SK-N-SH (cell line): ENCODE measurements at regions not wholly inside any gene's neighbourhood (a gene's known extent, or its start where the extent isn't known, plus 50 kb on each side); places are given as distances from the start of the nearest gene placed in this dataset.

Experiments
- CTCF ChIP-seq: fragments of 200-600 bp; sonication (generic); IDR thresholded peaks from 2 replicates; pipeline ENCODE4 v1.6.1; 2017; ENCODE audit warnings: antibody characterized with exemption, mild to moderate bottlenecking, moderate library complexity
- RFX5 ChIP-seq: IDR thresholded peaks from 2 replicates; pipeline ENCODE4 v1.6.1; 2012; ENCODE audit warnings: mild to moderate bottlenecking, improper control_type of control experiment, low read length
- SMC3 ChIP-seq: IDR thresholded peaks from 2 replicates; pipeline ENCODE4 v1.6.1; 2012; ENCODE audit warnings: low read depth, low read length, improper control_type of control experiment
- TF ChIP-seq, protein P1 (sequence below): fragments of 150-350 bp; IDR thresholded peaks from 2 replicates; pipeline ENCODE4 v1.6.1; 2017; ENCODE audit warnings: antibody characterized with exemption, low read length, low read depth, borderline replicate concordance

- TF ChIP-seq SMC3 (no peak), RFX5 (no peak), CTCF (no peak)
- TF ChIP-seq, protein P1, sequence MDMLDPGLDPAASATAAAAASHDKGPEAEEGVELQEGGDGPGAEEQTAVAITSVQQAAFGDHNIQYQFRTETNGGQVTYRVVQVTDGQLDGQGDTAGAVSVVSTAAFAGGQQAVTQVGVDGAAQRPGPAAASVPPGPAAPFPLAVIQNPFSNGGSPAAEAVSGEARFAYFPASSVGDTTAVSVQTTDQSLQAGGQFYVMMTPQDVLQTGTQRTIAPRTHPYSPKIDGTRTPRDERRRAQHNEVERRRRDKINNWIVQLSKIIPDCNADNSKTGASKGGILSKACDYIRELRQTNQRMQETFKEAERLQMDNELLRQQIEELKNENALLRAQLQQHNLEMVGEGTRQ: no peak
Measured at GRCh38 chr17:77497578-77497934, 356.8 kb downstream of the SEC14L1 start.
